HCT116 (cell line): ENCODE measurements at regions not wholly inside any gene's neighbourhood (a gene's known extent, or its start where the extent isn't known, plus 50 kb on each side); places are given as distances from the start of the nearest gene placed in this dataset.

Experiments
- ATAC-seq: fragments of 200-7000 bp; cut with Tn5 transposase; 2 replicates; pipeline ENCODE4 v1.9.1; 2020; ENCODE audit warnings: mild to moderate bottlenecking, moderate library complexity
- BruUV-seq: library from RNA; stranded (reverse); fragments of 400-500 nt; replicated peaks from 2 replicates; lab custom pipeline; 2021; lab: Mats Ljungman, UMichigan
- CTCF ChIA-PET: fragments of 300-600 bp; sonication (Branson Sonifier 250); formaldehyde crosslinking; loops from one replicate; lab custom pipeline; 2021; ENCODE audit warnings: antibody characterized with exemption; lab: Charles Lee
- POLR2A ChIA-PET: fragments of 300-600, 350-600 bp; sonication (Branson Sonifier 250); formaldehyde crosslinking; loops from one replicate; lab custom pipeline; 2021; ENCODE audit warnings: antibody characterized with exemption; lab: Charles Lee
- RAD21 ChIA-PET, 2 experiments: fragments of 300-600 bp; sonication (Branson Sonifier 250); formaldehyde crosslinking; loops; one replicate each; lab custom pipeline; 2023; ENCODE audit warnings: low total read pairs in 2 of 2; ENCODE audit not compliant: uncharacterized antibody in 2 of 2, unreplicated experiment in 2 of 2, low non-redundant PET in 1 of 2; lab: Charles Lee
- DNase-seq: peaks from one replicate; pipeline ENCODE4 v3.0.0-alpha.2; 2010; ENCODE audit warnings: low read depth, low spot score
- H2AFZ ChIP-seq: fragments of 200-600 bp; shearing (Covaris generic), sonication (generic); 2 replicates; pipeline ENCODE4 v1.6.1; 2017; ENCODE audit warnings: low read depth, mixed run types, mixed read lengths, antibody characterized with exemption, low read length; ENCODE audit not compliant: poor library complexity, severe bottlenecking
- H3K27ac ChIP-seq: 2 replicates; pipeline ENCODE4 v1.5.1; 2012; ENCODE audit warnings: low read depth, low read length
- H3K27me3 ChIP-seq: fragments of 200-600 bp; sonication (generic); 2 replicates; pipeline ENCODE4 v1.6.1; 2016; ENCODE audit warnings: mixed run types, low read length, mixed read lengths; ENCODE audit not compliant: insufficient read depth
- H3K36me3 ChIP-seq, 2 experiments: fragments of 200-500 bp in 1 of 2; fragments of 200-600 bp in 1 of 2; sonication (Bioruptor generic) in 1 of 2; sonication (generic) in 1 of 2; 2 replicates each; pipeline versions ENCODE4 v1.5.1 to v1.6.1; 2014 to 2016; ENCODE audit warnings: low read length in 2 of 2, inconsistent platforms in 1 of 2, mixed read lengths in 1 of 2, mixed run types in 1 of 2; ENCODE audit not compliant: insufficient read depth in 2 of 2, control insufficient read depth in 1 of 2
- H3K4me1 ChIP-seq, 2 experiments: fragments of 200-600 bp in 1 of 2; sonication (generic) in 1 of 2; 2 replicates each; pipeline versions ENCODE4 v1.5.1 to v1.6.1; 2012 to 2017; ENCODE audit warnings: low read length in 2 of 2, inconsistent platforms in 1 of 2, mild to moderate bottlenecking in 1 of 2, mixed read lengths in 1 of 2, mixed run types in 1 of 2, moderate library complexity in 1 of 2; ENCODE audit not compliant: insufficient read depth in 2 of 2, control insufficient read depth in 1 of 2
- H3K4me2 ChIP-seq: fragments of 200-600 bp; sonication (generic); 2 replicates; pipeline ENCODE4 v1.6.1; 2017; ENCODE audit warnings: mixed run types, low read length, mixed read lengths
- H3K4me3 ChIP-seq, 2 experiments: fragments of 200-600 bp in 1 of 2; sonication (generic) in 1 of 2; replicated peaks in 1 of 2; 2 replicates each; pipeline ENCODE4 v1.5.1; 2011 to 2016; ENCODE audit warnings: low read length in 2 of 2, control low read depth in 1 of 2, low read depth in 1 of 2, mild to moderate bottlenecking in 1 of 2, mixed read lengths in 1 of 2, mixed run types in 1 of 2
- H3K79me2 ChIP-seq: fragments of 200-600 bp; sonication (generic); 2 replicates; pipeline ENCODE4 v1.6.1; 2017; ENCODE audit warnings: mild to moderate bottlenecking, mixed run types, low read length, moderate library complexity, mixed read lengths; ENCODE audit not compliant: insufficient read depth
- H3K9ac ChIP-seq: fragments of 200-600 bp; sonication (generic); 2 replicates; pipeline ENCODE4 v1.6.1; 2016; ENCODE audit warnings: low read length, mixed read lengths
- H3K9me2 ChIP-seq: fragments of 200-600 bp; sonication (generic), shearing (Covaris generic); 2 replicates; pipeline ENCODE4 v1.6.1; 2017; ENCODE audit warnings: mixed run types, mild to moderate bottlenecking, moderate library complexity; ENCODE audit not compliant: insufficient read depth
- H3K9me3 ChIP-seq, 2 experiments: fragments of 200-500 bp in 1 of 2; fragments of 200-600 bp in 1 of 2; sonication (Bioruptor generic) in 1 of 2; sonication (generic) in 1 of 2; 2 replicates each; pipeline ENCODE4 v1.6.1; 2014 to 2017; ENCODE audit warnings: low read length in 2 of 2, mixed read lengths in 2 of 2, inconsistent platforms in 1 of 2, low read depth in 1 of 2, mild to moderate bottlenecking in 1 of 2, mixed run types in 1 of 2, moderate library complexity in 1 of 2; ENCODE audit not compliant: control insufficient read depth in 1 of 2, insufficient read depth in 1 of 2
- H4K20me1 ChIP-seq: fragments of 200-600 bp; sonication (generic), shearing (Covaris generic); 2 replicates; pipeline ENCODE4 v1.6.1; 2017; ENCODE audit warnings: mixed run types, mild to moderate bottlenecking, moderate library complexity; ENCODE audit not compliant: insufficient read depth
- CTCF ChIP-seq, 3 experiments: fragments of 200-600 bp in 1 of 3; sonication (generic) in 1 of 3; IDR thresholded peaks in 2 of 3; conservative IDR thresholded peaks in 1 of 3; 2 replicates each; pipeline ENCODE4 v1.5.1; 2012 to 2017; ENCODE audit warnings: low read depth in 2 of 3, low read length in 2 of 3, antibody characterized with exemption in 1 of 3, borderline replicate concordance in 1 of 3, control low read depth in 1 of 3, mild to moderate bottlenecking in 1 of 3, mixed read lengths in 1 of 3, mixed run types in 1 of 3, moderate library complexity in 1 of 3; ENCODE audit not compliant: insufficient read depth in 1 of 3
- JUND ChIP-seq: IDR thresholded peaks from 2 replicates; pipeline ENCODE4 v1.6.1; 2012
- POLR2A ChIP-seq: IDR thresholded peaks from 2 replicates; pipeline ENCODE4 v1.7.0; 2011; ENCODE audit warnings: borderline replicate concordance; ENCODE audit not compliant: insufficient read depth, insufficient read length; ENCODE audit errors: extremely low read depth
- POLR2AphosphoS5 ChIP-seq: IDR thresholded peaks from 2 replicates; pipeline ENCODE4 v1.6.1; 2011; ENCODE audit warnings: mild to moderate bottlenecking, low read depth, low read length, moderate library complexity
- RAD21 ChIP-seq: IDR thresholded peaks from 2 replicates; pipeline ENCODE4 v1.6.1; 2012; ENCODE audit warnings: low read depth, mild to moderate bottlenecking
- ZBTB33 ChIP-seq: IDR thresholded peaks from 2 replicates; pipeline ENCODE4 v1.6.1; 2011; ENCODE audit warnings: mild to moderate bottlenecking, low read length, moderate library complexity; ENCODE audit not compliant: insufficient replicate concordance; ENCODE audit errors: extremely low read depth
- intact Hi-C: fragments of 100-400 bp; cut with micrococcal nuclease; formaldehyde crosslinking; loops from 2 replicates; pipeline ENCODE4 v1.10.0; 2022

- no TSS peak for BruUV-seq
Measured at GRCh38 chr13:44277459-44277858, 96.2 kb upstream of the SERP2 start.

GRCh38 chr13:44278166-44278565, 95.5 kb upstream of the SERP2 start:
- no TSS peak for BruUV-seq
- no peak overlapping the region for H3K9ac ChIP-seq
- H3K79me2 ChIP-seq: no peaks in the 10 kb centered on the region
- H3K9me2 ChIP-seq: no peaks in the 10 kb centered on the region
- TF ChIP-seq POLR2A (no peak), RAD21 (no peak), ZBTB33 (no peak)
- POLR2A ChIA-PET: interaction anchor here (1.4 kb wide), 1 partner anchor 155 kb away, joined by 4 read pairs; no protein-coding TSS in a partner anchor
- H3K36me3 ChIP-seq: no peaks in the 10 kb centered on the region
- H4K20me1 ChIP-seq: no peaks in the 10 kb centered on the region
- CTCF ChIA-PET: no interaction called here
- no peaks in the 10 kb centered on the region for H3K9me3 ChIP-seq
- H3K4me3 ChIP-seq: no peak overlapping the region
- RAD21 ChIA-PET: no interaction called here
- no peak overlapping the region for H3K27ac ChIP-seq
- H3K4me2 ChIP-seq: no peak overlapping the region
- intact Hi-C loops: no loop called here
- ATAC-seq (no peak), DNase-seq (no peak)
- peaks cover 16 to 44% of the 10 kb centered on the region in 2 experiments for H3K4me1 ChIP-seq
- no peaks in the 10 kb centered on the region for H3K27me3 ChIP-seq
- H2AFZ ChIP-seq: no peak overlapping the region

More at GRCh38 chr13:44277459-44277858, 96.2 kb upstream of the SERP2 start:
- no peak overlapping the region for H2AFZ ChIP-seq
- no peaks in the 10 kb centered on the region for H3K79me2 ChIP-seq
- no peak overlapping the region for H3K4me2 ChIP-seq
- ChIA-PET RAD21 (no interaction called here), CTCF (no interaction called here), POLR2A (no interaction called here)
- peaks cover 16 to 47% of the 10 kb centered on the region in 2 experiments for H3K4me1 ChIP-seq
- no peaks in the 10 kb centered on the region for H4K20me1 ChIP-seq
- H3K9ac ChIP-seq: no peak overlapping the region
- no peaks in the 10 kb centered on the region for H3K36me3 ChIP-seq
- TF ChIP-seq POLR2AphosphoS5 (no peak), RAD21 (no peak), JUND (no peak), CTCF (IDR thresholded peaks at IDR 0.05 in 2 of 3, conservative IDR thresholded peaks at IDR 0.05 in 1 of 3; ENCODE audit: borderline replicate concordance in 1 of 3, insufficient read depth in 1 of 3, low read depth in 2 of 3, low read length in 2 of 3) (no peak)
- no peaks in the 10 kb centered on the region for H3K9me3 ChIP-seq
- ATAC-seq (no peak), DNase-seq (no peak)
- no peaks in the 10 kb centered on the region for H3K9me2 ChIP-seq
- no peak overlapping the region for H3K27ac ChIP-seq
- intact Hi-C loops: no loop called here
- no peak overlapping the region for H3K4me3 ChIP-seq
- H3K27me3 ChIP-seq: no peaks in the 10 kb centered on the region
